ENCODE measurements at regions not wholly inside any gene's neighbourhood (a gene's known extent, or its start where the extent isn't known, plus 50 kb on each side); places are given as distances from the start of the nearest gene placed in this dataset.
"Not testable (repeated sequence)": the region's sequence is repeated elsewhere in the genome, so short reads cannot be mapped to it uniquely, and the experiment has no call there.

DNA sequence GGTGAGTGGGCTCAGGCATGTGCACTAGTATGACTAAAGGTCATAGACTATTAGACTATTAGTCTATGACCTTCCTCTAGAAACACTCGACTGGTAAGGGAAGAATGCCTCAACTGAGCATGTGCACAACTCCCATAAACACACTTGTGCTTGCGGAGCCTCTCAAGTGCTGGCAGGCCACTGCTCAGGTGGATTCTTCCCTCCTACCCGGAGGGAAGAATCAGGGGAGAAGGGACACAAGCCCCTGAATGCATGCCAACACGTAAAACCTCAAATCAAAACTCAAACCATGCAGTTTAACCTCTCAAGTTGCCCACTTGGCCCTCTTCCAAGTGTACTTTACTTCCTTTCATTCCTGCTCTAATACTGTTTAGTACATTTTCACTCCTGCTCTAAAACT is 287.6 kb upstream of the SGCG start:
- Histone ChIP-seq H3K4me1 (no peaks in the 10 kb centered on the region), H3K27ac (no peak overlapping the region), H3K27me3 (no peaks in the 10 kb centered on the region), H3K4me3 (no peak overlapping the region), H3K9me3 (no peaks in the 10 kb centered on the region), H3K36me3 (no peaks in the 10 kb centered on the region)
- 29 to 69% methylated on average over 2 to 4 of the region's 4 CpGs for WGBS, 2 donors (ENCODE audit: low coverage in 1 of 2)
- ATAC-seq: no peak
- TF ChIP-seq EP300 (IDR thresholded peaks at IDR 0.05) (no peak), POLR2AphosphoS5 (IDR thresholded peaks at IDR 0.05) (no peak), POLR2A (IDR thresholded peaks at IDR 0.05) (no peak)
- TF ChIP-seq, protein P1, sequence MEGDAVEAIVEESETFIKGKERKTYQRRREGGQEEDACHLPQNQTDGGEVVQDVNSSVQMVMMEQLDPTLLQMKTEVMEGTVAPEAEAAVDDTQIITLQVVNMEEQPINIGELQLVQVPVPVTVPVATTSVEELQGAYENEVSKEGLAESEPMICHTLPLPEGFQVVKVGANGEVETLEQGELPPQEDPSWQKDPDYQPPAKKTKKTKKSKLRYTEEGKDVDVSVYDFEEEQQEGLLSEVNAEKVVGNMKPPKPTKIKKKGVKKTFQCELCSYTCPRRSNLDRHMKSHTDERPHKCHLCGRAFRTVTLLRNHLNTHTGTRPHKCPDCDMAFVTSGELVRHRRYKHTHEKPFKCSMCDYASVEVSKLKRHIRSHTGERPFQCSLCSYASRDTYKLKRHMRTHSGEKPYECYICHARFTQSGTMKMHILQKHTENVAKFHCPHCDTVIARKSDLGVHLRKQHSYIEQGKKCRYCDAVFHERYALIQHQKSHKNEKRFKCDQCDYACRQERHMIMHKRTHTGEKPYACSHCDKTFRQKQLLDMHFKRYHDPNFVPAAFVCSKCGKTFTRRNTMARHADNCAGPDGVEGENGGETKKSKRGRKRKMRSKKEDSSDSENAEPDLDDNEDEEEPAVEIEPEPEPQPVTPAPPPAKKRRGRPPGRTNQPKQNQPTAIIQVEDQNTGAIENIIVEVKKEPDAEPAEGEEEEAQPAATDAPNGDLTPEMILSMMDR (IDR thresholded peaks at IDR 0.05): no peak

DNA sequence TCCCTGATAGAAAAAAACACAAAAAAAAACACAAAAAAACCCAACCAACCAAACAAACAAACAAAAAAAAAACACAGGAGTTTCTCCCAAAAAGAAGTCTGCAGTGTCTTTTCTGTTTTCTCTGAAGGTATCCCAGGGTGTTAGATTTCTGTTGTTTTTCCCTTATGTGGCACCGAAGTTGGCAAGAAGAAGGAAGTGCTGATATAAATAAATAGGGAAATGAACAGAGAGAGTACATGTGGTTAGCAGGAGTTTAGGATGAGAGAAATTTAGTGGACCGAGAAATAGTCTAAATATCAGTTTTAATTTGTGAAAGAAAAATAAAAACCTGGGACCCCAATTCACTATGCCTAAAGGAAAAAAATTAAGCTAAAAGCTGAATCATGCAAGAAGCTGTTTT is 287.0 kb upstream of the SGCG start:
- H3K4me3 ChIP-seq: no peak overlapping the region
- H3K9me3 ChIP-seq: no peaks in the 10 kb centered on the region
- 62 to 72% methylated on average over 2 of the region's 2 CpGs for WGBS, 2 donors (ENCODE audit: low coverage in 1 of 2)
- H3K4me1 ChIP-seq: no peaks in the 10 kb centered on the region
- no peak overlapping the region for H3K27ac ChIP-seq
- no peak for TF ChIP-seq EP300 (IDR thresholded peaks at IDR 0.05)
- TF ChIP-seq, protein P1 (IDR thresholded peaks at IDR 0.05): no peak
- TF ChIP-seq POLR2A (IDR thresholded peaks at IDR 0.05): no peak
- no peak for TF ChIP-seq POLR2AphosphoS5 (IDR thresholded peaks at IDR 0.05)
- no peaks in the 10 kb centered on the region for H3K36me3 ChIP-seq
- no peak for ATAC-seq
- H3K27me3 ChIP-seq: no peaks in the 10 kb centered on the region

DNA sequence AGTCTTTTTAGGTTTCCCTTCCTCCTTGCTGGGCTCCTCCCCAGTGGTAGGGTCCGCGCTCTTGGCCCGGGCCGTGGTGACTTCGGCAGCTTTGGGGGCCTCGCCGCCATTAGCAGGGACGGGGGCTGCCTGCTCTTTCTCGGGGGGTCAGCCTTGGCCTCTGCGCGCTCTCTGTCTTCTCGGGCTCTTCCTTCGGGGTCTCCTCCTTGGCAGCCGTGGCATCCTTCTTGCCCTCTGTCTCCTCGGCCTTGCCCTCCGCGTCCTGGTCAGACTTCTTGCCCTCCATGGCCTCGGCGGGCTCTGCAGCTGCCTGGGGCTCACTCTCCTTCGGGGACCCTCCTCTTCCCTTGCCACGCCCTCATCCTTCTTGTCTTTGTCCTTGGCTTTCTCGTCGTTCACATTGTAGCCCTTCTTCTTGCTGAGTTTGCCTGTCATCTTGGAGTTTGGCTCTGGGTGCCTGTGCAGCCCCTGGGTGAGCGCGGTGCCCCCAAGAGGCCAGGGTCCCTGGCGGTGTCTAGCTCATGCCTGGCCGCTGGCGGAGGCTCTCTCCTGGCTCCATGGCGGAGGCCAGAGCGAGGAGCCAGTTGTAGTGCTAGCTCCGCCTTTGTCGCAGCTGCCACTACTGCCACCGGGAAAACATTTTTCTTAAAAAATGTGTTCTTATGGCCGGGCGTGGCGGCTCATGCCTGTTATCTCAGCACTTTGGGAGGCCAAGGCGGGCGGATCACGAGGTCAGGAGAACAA is 283.0 kb upstream of the SGCG start:
- H3K4me1 ChIP-seq: no peaks in the 10 kb centered on the region
- no peaks in the 10 kb centered on the region for H3K9me3 ChIP-seq
- ATAC-seq: no peak
- H3K36me3 ChIP-seq: no peaks in the 10 kb centered on the region
- H3K4me3 ChIP-seq: no peak overlapping the region
- whole genome bisulfite sequencing, 2 donors (ENCODE audit: low coverage in 1 of 2): 90% methylated on average over 11 of the region's 39 CpGs; no CpG with 5 or more reads in 1 of the 2 donors
- TF ChIP-seq POLR2A (IDR thresholded peaks at IDR 0.05): no peak
- no peak overlapping the region for H3K27ac ChIP-seq
- H3K27me3 ChIP-seq: no peaks in the 10 kb centered on the region

DNA sequence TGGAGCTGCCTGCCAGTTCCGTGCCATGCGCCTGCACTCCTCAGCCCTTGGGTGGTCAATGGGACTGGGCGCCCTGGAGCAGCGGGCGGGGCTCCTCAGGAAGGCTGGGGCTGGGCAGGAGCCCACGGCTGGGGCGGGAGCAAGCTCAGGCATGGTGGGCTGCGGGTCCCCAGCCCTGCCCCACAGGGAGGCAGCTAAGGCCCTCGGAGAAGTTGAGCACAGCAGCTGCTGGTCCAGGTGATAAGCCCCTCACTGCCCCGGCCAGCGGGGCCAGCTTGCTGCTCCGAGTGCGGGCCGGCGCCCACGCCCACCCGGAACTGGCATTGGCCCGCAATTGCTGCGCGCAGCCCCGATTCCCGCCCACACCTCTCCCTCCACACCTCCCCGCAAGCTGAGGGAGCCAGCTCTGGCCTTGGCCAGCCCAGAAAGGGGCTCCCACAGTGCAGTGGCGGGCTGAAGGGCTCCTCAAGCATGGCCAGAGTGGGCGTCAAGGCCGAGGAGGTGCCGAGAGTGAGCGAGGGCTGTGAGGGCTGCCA is 280.3 kb upstream of the SGCG start:
- not testable (repeated sequence) for H3K9me3 ChIP-seq, H3K4me3 ChIP-seq, ATAC-seq, H3K36me3 ChIP-seq, H3K4me1 ChIP-seq, H3K27ac ChIP-seq, H3K27me3 ChIP-seq
- WGBS, 2 donors (ENCODE audit: low coverage in 1 of 2): 86% methylated on average over 5 of the region's 28 CpGs; no CpG with 5 or more reads in 1 of the 2 donors

DNA sequence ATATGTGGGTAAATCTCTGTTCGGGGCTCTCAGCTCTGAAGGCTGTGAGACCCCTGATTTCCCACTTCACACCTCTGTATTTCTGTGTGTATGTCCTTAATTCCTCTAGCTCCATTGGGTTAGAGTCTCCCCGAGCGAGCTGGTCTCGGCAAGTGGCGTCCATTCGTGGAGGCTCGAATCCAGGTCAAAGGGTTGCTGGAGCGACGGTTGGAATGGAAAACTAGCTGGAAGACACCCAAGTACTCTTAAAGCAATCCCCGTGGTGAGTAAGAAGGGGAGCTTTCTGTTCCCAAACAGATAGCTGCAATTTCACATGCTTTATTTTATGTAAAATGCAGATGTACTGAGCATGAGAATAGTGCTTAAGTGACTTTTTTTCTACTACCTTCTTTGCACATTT is 277.5 kb upstream of the SGCG start:
- H3K4me3 ChIP-seq: no peak overlapping the region
- WGBS, 2 donors (ENCODE audit: low coverage in 1 of 2): 43 to 51% methylated on average over 2 to 8 of the region's 10 CpGs
- no peak overlapping the region for H3K27ac ChIP-seq
- no peaks in the 10 kb centered on the region for H3K4me1 ChIP-seq
- H3K9me3 ChIP-seq: no peaks in the 10 kb centered on the region
- ATAC-seq: no peak
- H3K36me3 ChIP-seq: no peaks in the 10 kb centered on the region
- no peak for TF ChIP-seq POLR2A (IDR thresholded peaks at IDR 0.05)
- TF ChIP-seq, protein P1 (IDR thresholded peaks at IDR 0.05): no peak
- TF ChIP-seq POLR2AphosphoS5 (IDR thresholded peaks at IDR 0.05): no peak
- TF ChIP-seq EP300 (IDR thresholded peaks at IDR 0.05): no peak
- H3K27me3 ChIP-seq: no peaks in the 10 kb centered on the region

DNA sequence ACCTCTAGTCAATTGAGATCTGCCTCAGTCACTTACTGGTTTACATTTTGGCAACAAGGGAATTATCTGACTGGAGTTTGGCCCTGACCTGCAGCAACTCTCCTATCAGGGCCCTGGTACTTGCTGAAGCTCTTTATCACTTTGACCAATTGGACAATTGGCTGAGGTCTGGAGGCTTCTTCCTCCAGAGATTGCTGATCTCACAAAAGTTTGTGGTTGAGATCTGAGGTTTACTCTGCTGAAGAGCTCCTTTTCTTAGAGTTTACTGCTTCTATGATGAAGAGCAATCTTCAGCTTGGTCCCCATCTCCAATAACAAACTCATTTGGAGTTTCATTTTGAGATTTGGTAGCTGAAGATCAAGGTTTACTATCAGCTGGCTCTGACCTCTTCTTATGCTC is 276.9 kb upstream of the SGCG start:
- Histone ChIP-seq H3K36me3 (no peaks in the 10 kb centered on the region), H3K27me3 (no peaks in the 10 kb centered on the region), H3K27ac (no peak overlapping the region), H3K4me3 (no peak overlapping the region), H3K4me1 (no peaks in the 10 kb centered on the region), H3K9me3 (no peaks in the 10 kb centered on the region)
- TF ChIP-seq POLR2AphosphoS5 (IDR thresholded peaks at IDR 0.05) (no peak), EP300 (IDR thresholded peaks at IDR 0.05) (no peak), POLR2A (IDR thresholded peaks at IDR 0.05) (no peak)
- TF ChIP-seq, protein P1 (IDR thresholded peaks at IDR 0.05): no peak
- ATAC-seq: no peak

Measured in gastroesophageal sphincter (tissue), 4 donors.